A549 (cell line): ENCODE measurements at regions not wholly inside any gene's neighbourhood (a gene's known extent, or its start where the extent isn't known, plus 50 kb on each side); places are given as distances from the start of the nearest gene placed in this dataset.

Experiments used
- EP300 ChIP-seq, 2 experiments: fragments of >200 bp; sonication (Bioruptor Twin); formaldehyde crosslinking; IDR thresholded peaks; 2 replicates in 1 of 2; 3 replicates in 1 of 2; pipeline ENCODE4 v1.6.1; 2016 to 2017
- JUN ChIP-seq, 2 experiments: fragments of >200 bp; sonication (Bioruptor Twin); formaldehyde crosslinking; IDR thresholded peaks; 2 replicates in 1 of 2; 3 replicates in 1 of 2; pipeline ENCODE4 v1.6.1; 2016 to 2017
- POLR2A ChIP-seq: IDR thresholded peaks from 2 replicates; pipeline ENCODE4 v1.6.1; 2012; ENCODE audit warnings: mild to moderate bottlenecking, low read length
- TF ChIP-seq, protein P1 (sequence below): fragments of >200 bp; sonication (Bioruptor Twin); formaldehyde crosslinking; IDR thresholded peaks from 3 replicates; pipeline ENCODE4 v1.5.1; 2016
- TF ChIP-seq, protein P2 (sequence below): IDR thresholded peaks from 2 replicates; pipeline ENCODE4 v1.6.1; 2012

DNA sequence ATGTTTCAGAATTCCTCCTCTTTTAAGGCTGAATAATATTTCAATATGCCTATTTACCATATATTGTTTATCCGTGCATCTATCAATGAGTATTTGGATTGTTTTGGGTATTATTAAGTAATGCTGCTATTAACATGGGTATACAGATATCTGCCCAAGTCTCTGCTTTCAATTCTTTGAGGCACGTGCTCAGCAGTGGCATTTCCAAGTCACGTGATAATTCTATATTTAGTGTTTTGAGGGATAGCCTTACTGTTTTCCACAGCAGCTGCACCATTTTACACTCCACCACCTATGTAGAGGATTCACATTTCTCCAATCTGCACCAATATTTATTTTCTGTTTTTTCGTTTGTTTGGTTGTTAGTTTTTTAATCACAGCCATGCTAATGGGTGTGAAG is 636.8 kb upstream of the ANKRD30A start:
- TF ChIP-seq, protein P1, sequence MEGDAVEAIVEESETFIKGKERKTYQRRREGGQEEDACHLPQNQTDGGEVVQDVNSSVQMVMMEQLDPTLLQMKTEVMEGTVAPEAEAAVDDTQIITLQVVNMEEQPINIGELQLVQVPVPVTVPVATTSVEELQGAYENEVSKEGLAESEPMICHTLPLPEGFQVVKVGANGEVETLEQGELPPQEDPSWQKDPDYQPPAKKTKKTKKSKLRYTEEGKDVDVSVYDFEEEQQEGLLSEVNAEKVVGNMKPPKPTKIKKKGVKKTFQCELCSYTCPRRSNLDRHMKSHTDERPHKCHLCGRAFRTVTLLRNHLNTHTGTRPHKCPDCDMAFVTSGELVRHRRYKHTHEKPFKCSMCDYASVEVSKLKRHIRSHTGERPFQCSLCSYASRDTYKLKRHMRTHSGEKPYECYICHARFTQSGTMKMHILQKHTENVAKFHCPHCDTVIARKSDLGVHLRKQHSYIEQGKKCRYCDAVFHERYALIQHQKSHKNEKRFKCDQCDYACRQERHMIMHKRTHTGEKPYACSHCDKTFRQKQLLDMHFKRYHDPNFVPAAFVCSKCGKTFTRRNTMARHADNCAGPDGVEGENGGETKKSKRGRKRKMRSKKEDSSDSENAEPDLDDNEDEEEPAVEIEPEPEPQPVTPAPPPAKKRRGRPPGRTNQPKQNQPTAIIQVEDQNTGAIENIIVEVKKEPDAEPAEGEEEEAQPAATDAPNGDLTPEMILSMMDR: no peak
- TF ChIP-seq EP300 (IDR thresholded peaks at IDR 0.05) (no peak), POLR2A (no peak), JUN (IDR thresholded peaks at IDR 0.05) (no peak)
- TF ChIP-seq, protein P2, sequence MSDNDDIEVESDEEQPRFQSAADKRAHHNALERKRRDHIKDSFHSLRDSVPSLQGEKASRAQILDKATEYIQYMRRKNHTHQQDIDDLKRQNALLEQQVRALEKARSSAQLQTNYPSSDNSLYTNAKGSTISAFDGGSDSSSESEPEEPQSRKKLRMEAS: no peak
